ENCODE measurements at regions not wholly inside any gene's neighbourhood (a gene's known extent, or its start where the extent isn't known, plus 50 kb on each side); places are given as distances from the start of the nearest gene placed in this dataset.

GRCh38 chr6:21478411-21478810 is 115.1 kb upstream of the SOX4 start:
- no peak for TF ChIP-seq CTCF (conservative IDR thresholded peaks at IDR 0.05; ENCODE audit: low read depth, low read length)
- no peak for TF ChIP-seq EZH2 (IDR thresholded peaks at IDR 0.05; ENCODE audit: low read length, unreplicated experiment)
- no peak for TF ChIP-seq EZH2phosphoT487 (IDR thresholded peaks at IDR 0.05; ENCODE audit: borderline replicate concordance, low read length)
